Breast epithelium (tissue), 4 donors: ENCODE measurements at regions not wholly inside any gene's neighbourhood (a gene's known extent, or its start where the extent isn't known, plus 50 kb on each side); places are given as distances from the start of the nearest gene placed in this dataset.

Source experiments
- DNase-seq, 2 donors: peaks; one replicate each; pipeline ENCODE4 v3.0.0-alpha.2; 2019; ENCODE audit warnings: low spot score in 2 of 2
- H3K27ac ChIP-seq, 2 donors: fragments of 200-600 bp; sonication (generic) in 1 of 2; one replicate each; pipeline ENCODE4 v1.5.1; 2016 to 2019; ENCODE audit warnings: mild to moderate bottlenecking in 1 of 2
- H3K27me3 ChIP-seq, 2 donors: fragments of 200-600 bp; sonication (generic) in 1 of 2; one replicate each; pipeline versions ENCODE4 v1.5.1 to v1.6.0; 2017 to 2019; ENCODE audit warnings: control low read depth in 1 of 2, mild to moderate bottlenecking in 1 of 2
- H3K36me3 ChIP-seq: fragments of 200-600 bp; one replicate; pipeline ENCODE4 v1.5.1; 2019
- H3K4me1 ChIP-seq, 2 donors: fragments of 200-600 bp; sonication (generic); one replicate each; pipeline ENCODE4 v1.5.1; 2016 to 2019; ENCODE audit warnings: control low read depth in 1 of 2
- H3K4me3 ChIP-seq, 3 donors: fragments of 200-600 bp; sonication (generic); 1 replicate in 2 of 3; 2 replicates in 1 of 3; pipeline ENCODE4 v1.5.1; 2016 to 2019; ENCODE audit warnings: mild to moderate bottlenecking in 3 of 3, moderate library complexity in 2 of 3
- H3K9me3 ChIP-seq, 2 donors: fragments of 200-600 bp; sonication (generic) in 1 of 2; one replicate each; pipeline ENCODE4 v1.5.1; 2016 to 2019; ENCODE audit warnings: control low read depth in 1 of 2
- CTCF ChIP-seq, 3 donors: fragments of 450-650 bp; IDR thresholded peaks; one replicate each; pipeline ENCODE4 v1.5.1; 2016 to 2017; ENCODE audit warnings: antibody characterized with exemption in 3 of 3, mild to moderate bottlenecking in 3 of 3, moderate library complexity in 3 of 3
- POLR2A ChIP-seq: fragments of 450-650 bp; IDR thresholded peaks from one replicate; pipeline ENCODE4 v1.6.1; 2016; ENCODE audit warnings: antibody characterized with exemption, mild to moderate bottlenecking, moderate library complexity
- POLR2AphosphoS5 ChIP-seq, 3 donors: sonication (generic); formaldehyde crosslinking; IDR thresholded peaks; one replicate each; pipeline ENCODE4 v1.6.1; 2017; ENCODE audit warnings: antibody characterized with exemption in 3 of 3
- intact Hi-C: fragments of 100-400 bp; cut with DNase I; formaldehyde crosslinking; loops from one replicate; pipeline ENCODE4 v1.15.1; 2023; ENCODE audit warnings: low total_unique reads

- H3K36me3 ChIP-seq: peaks cover 4% of the 10 kb centered on the region
Measured at GRCh38 chr13:58080806-58081205, 449.3 kb downstream of the PCDH17 start.

GRCh38 chr13:58081301-58081820 lies 449.8 kb downstream of the PCDH17 start:
- peaks cover 4% of the 10 kb centered on the region for H3K36me3 ChIP-seq
- H3K27me3 ChIP-seq: no peaks in the 10 kb centered on the region
- no peaks in the 10 kb centered on the region for H3K4me1 ChIP-seq
- no peaks in the 10 kb centered on the region for H3K9me3 ChIP-seq
- intact Hi-C loops: no loop called here
- TF ChIP-seq POLR2AphosphoS5 (IDR thresholded peaks at IDR 0.05): no peak
- no peak for TF ChIP-seq CTCF (IDR thresholded peaks at IDR 0.05)
- TF ChIP-seq POLR2A: no peak
- no peak overlapping the region for H3K4me3 ChIP-seq
- DNase-seq: no peak
- no peak overlapping the region for H3K27ac ChIP-seq

More at GRCh38 chr13:58080806-58081205, 449.3 kb downstream of the PCDH17 start:
- no peak for DNase-seq
- H3K27me3 ChIP-seq: no peaks in the 10 kb centered on the region
- intact Hi-C loops: no loop called here
- no peaks in the 10 kb centered on the region for H3K9me3 ChIP-seq
- H3K27ac ChIP-seq: no peak overlapping the region
- H3K4me1 ChIP-seq: no peaks in the 10 kb centered on the region
- H3K4me3 ChIP-seq: no peak overlapping the region
- TF ChIP-seq CTCF (IDR thresholded peaks at IDR 0.05) (no peak), POLR2A (no peak), POLR2AphosphoS5 (IDR thresholded peaks at IDR 0.05) (no peak)

GRCh38 chr13:58083064-58083463 lies 451.5 kb downstream of the PCDH17 start:
- H3K27me3 ChIP-seq: no peaks in the 10 kb centered on the region
- intact Hi-C loops: no loop called here
- TF ChIP-seq CTCF (IDR thresholded peaks at IDR 0.05): no peak
- no peak for TF ChIP-seq POLR2AphosphoS5 (IDR thresholded peaks at IDR 0.05)
- TF ChIP-seq POLR2A: no peak
- no peak overlapping the region for H3K4me3 ChIP-seq
- H3K27ac ChIP-seq: no peak overlapping the region
- H3K36me3 ChIP-seq: no peaks in the 10 kb centered on the region
- DNase-seq: no peak
- H3K9me3 ChIP-seq: no peaks in the 10 kb centered on the region
- no peaks in the 10 kb centered on the region for H3K4me1 ChIP-seq

GRCh38 chr13:58085274-58085673 lies 453.7 kb downstream of the PCDH17 start:
- TF ChIP-seq POLR2AphosphoS5 (IDR thresholded peaks at IDR 0.05) (no peak), POLR2A (no peak), CTCF (IDR thresholded peaks at IDR 0.05) (no peak)
- Histone ChIP-seq H3K4me1 (no peaks in the 10 kb centered on the region), H3K9me3 (no peaks in the 10 kb centered on the region), H3K27me3 (no peaks in the 10 kb centered on the region), H3K4me3 (no peak overlapping the region), H3K36me3 (no peaks in the 10 kb centered on the region), H3K27ac (no peak overlapping the region)
- intact Hi-C loops: no loop called here
- no peak for DNase-seq

GRCh38 chr13:58085819-58086218 lies 454.3 kb downstream of the PCDH17 start:
- Histone ChIP-seq H3K36me3 (no peaks in the 10 kb centered on the region), H3K9me3 (no peaks in the 10 kb centered on the region), H3K4me1 (no peaks in the 10 kb centered on the region), H3K27me3 (no peaks in the 10 kb centered on the region), H3K4me3 (no peak overlapping the region), H3K27ac (no peak overlapping the region)
- TF ChIP-seq POLR2AphosphoS5 (IDR thresholded peaks at IDR 0.05): no peak
- no peak for TF ChIP-seq POLR2A
- no peak for DNase-seq
- intact Hi-C loops: no loop called here

GRCh38 chr13:58087566-58087965 lies 456.0 kb downstream of the PCDH17 start:
- intact Hi-C loops: no loop called here
- H3K4me1 ChIP-seq: no peaks in the 10 kb centered on the region
- H3K4me3 ChIP-seq: no peak overlapping the region
- no peak for DNase-seq
- no peaks in the 10 kb centered on the region for H3K36me3 ChIP-seq
- H3K27ac ChIP-seq: no peak overlapping the region
- no peaks in the 10 kb centered on the region for H3K9me3 ChIP-seq
- TF ChIP-seq CTCF (IDR thresholded peaks at IDR 0.05) (no peak), POLR2A (no peak), POLR2AphosphoS5 (IDR thresholded peaks at IDR 0.05) (no peak)
- no peaks in the 10 kb centered on the region for H3K27me3 ChIP-seq
